ENCODE measurements at regions not wholly inside any gene's neighbourhood (a gene's known extent, or its start where the extent isn't known, plus 50 kb on each side); places are given as distances from the start of the nearest gene placed in this dataset.
"Not testable (repeated sequence)": the region's sequence is repeated elsewhere in the genome, so short reads cannot be mapped to it uniquely, and the experiment has no call there.

DNA sequence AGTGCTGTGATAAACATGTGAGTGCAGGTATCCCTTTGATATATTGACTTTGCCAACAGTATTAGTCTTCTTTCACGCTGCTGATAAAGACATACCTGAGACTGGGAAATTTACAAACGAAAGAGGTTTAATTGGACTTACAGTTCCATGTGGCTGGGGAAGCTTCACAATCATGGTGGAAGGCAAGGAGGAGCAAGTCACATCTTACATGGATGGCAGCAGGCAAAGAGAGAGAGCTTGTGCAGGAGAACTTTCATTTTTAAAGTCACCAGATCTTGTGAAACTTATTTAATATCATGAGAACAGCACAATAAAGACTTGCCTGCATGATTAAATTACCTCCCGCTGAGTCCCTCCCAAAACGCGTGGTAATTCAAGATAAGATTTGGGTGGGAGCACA is 277.9 kb upstream of the GCFC2 start:
- DNase-seq, result not testable (repeated sequence)

DNA sequence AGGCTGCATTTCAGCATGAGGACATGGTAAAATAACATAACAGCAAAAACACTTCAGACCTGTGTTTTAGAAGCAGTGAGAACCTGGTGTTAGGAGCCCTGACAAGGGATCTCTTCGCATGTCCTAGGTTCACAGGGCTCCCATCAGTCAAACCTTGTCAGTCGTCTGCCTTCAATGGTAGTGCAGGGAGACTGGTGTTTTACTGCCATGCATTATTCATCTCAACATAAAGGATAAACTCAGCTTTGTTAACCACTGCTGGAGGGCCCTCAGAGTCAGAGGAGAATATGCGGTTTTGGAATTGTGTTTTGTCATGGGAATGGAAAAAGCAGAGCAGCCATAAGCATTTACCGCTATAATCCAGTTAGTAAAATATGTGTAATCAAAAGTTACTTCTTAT is 275.9 kb upstream of the GCFC2 start:
- DNase-seq, result no peak

DNA sequence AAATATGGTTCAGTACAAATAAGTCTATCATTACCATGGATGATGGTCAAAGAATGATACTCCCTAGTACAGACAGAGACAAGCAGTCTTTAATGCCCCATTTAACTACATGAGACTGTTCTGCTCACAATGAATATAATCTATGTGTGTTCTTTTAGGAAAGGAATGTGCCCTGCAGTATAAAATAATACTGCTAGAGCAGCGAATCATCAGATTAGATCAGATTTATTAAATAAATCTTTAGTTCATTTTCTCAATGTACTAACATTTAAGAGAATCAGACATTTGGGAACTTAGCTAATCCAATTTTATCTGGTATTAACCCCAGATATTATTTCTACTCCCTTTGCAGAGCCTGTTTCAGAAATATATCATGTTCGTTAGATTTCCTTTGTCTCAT is 272.0 kb upstream of the GCFC2 start:
- DNase-seq, result no peak

DNA sequence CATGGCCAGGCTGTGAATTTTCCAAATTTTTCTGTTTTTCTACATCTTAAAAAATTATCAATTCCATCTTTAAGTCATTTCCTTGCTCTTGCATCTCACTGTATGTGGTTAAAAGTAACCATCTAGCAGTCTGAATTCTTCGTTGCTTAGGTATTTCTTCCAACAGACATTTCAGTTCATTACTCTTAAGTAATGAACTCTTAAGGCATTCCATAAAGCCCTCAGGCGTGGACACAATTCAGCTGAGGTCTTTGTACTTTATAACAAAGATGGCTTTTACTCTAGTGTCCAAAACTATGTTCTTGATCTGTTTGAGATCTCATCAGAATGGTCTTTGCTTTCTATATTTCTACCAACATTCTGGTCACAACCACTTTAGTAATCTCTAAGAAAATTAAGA is 253.9 kb upstream of the GCFC2 start:
- no peak for DNase-seq

DNA sequence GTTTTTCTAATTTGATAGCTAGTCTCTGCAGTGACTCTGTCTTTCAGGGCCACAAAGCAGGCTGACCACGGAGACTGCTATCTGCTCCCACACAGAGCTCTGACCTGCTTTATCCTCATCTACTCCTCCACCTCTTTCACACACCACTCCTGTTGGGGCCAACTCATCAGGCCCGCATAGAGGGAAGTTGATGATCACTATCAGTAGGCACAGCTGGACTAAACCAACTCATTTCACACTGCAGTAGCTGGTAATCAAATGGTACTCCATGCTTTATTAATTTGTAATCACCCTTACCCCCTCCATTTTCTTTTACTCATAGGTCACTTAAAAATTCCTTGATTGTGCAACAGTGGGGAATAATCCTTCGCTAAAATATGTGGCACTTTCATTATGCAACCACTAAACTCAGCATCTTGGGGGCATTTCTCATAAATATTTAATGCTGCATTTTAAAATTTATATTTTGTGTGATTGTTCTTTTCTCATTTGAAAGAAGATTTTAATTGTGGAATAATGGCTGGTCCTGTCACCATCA is 249.8 kb upstream of the GCFC2 start:
- no peak for DNase-seq

DNA sequence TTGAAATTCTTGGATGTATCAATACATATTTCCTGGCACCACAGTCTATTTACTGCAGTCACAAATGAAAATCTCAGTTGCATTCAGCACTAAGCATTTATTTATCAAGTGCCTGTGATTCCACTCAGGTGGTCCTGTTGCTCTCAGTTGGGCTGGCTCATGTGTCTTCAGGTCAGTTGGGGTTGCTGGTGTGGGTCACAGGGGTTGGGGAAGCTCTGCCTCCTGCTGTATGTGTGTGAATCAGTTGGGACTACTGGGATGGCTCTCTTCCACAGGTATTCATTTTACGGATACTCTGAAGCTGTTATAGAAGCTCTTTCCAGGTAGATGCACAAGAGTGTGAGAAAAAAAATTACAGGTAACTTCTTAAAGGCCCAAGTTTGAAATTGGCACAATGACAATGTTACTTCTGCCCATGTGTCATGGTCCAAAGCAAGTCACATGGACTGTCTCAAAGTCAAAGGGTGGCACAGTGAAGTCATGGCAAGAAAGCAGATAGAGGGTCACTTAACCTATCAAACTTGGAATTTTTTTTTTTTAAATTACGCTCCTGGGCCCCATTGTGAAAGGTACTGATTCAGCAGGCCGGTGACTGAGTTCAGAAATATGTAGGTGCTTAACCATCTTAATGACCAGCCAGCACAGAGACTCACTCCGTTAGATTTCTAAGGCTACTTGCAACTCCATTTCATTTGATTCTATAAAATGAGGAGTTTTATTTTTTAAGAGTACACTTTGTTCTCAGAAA is 249.2 kb upstream of the GCFC2 start:
- no peak for DNase-seq

DNA sequence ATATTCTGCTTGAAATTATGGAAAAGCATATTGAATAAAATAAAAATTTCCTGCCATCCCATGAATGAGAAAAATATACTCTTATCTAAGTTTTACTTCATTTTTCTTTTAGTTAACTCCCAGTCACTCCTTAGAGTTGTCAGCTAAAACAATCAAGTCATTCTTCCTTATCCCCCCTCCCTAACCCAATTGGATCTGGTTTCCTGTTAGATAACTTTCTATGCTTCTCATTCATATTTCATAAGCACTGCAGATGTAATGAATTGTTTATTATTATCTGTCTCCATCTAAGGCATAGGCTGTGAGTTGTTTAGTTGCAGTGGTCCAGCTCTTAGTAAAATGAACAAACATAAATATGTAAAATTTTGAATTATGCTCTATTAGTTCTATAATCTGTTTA is 244.0 kb upstream of the GCFC2 start:
- DNase-seq, result no peak

DNA sequence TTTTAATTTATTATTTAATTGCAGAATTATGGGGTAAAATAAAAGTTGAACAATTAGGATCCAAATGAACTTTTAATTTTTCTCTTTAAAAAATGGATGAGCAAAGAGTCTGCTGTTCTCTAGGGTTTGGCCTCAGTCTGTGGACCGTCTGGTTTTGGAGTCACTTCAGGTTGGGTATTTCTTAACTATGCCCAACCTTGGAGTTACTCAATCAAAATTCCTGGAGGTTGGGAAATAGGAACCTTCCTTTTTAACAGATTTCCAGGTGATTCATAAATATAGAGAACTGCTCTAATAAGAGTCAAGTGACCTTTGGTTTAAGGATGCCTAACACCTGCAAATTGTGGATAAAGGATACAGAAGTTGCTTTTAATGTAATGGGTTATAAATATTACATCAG is 241.5 kb upstream of the GCFC2 start:
- no peak for DNase-seq

DNA sequence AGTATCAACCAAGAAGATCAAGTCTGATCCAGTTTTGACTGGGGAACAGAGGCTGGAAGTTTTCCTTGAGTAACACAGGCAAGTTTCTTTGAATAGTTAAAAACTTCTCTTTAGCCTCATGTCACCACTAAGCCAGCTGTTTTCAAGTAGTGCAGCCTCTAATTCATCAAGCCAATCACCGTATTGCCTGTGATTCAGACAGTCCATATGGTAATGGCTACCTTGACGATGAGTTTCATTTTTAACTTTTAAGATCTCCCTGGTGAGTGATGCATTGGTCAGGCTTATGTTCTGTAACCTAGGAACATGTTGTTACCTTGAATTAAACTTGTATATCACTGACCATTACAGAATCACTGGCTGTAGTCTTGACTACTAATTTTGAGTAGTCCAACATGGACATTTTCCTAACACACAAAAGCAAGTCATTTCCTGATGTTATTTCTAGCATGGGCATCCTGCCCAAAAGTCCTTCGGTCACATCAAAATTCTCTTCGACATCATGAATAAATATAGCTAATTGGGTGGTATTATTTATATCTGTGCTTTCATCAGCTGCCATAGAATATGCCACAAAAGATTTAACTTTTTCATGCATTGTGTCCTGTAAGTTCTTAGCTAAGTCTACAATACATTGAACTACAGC is 238.8 kb upstream of the GCFC2 start:
- DNase-seq, result no peak

DNA sequence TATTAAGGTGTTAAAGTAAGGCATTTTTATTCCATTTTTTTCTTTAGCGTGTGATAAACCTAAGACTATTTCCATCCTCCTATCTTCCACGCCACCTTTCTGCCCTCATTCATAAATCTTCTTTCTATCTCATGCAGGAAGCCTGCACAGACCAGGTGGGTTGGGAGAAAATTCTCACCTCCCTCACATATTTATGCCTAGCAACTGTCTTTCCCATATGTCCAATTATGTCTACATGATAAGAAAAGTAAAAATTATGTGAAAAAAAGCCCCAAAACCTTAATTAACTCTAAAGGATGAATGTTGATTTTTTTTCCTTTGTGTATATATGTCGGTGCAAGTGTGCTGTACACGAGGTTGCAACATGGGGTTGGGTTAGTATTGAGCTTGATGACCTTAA is 225.6 kb upstream of the GCFC2 start:
- no peak for DNase-seq

DNA sequence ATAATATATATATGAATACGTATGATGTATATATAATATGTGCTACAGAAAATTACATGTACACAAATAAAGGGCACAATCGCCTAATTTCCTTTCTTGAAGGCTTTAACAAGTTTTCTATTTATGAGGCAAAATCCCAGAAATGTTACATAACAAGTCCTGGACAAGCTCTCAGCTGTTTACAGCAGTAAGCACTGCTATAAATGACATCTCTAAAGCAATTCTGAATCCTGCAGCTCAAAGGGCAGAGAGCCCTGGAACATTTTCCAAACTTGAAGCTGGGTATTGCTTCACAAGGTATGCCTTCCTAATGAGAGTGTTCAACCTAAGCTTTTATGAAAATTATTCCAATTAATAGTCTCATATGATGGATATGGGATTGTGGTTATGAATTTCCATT is 222.3 kb upstream of the GCFC2 start:
- DNase-seq, result no peak

DNA sequence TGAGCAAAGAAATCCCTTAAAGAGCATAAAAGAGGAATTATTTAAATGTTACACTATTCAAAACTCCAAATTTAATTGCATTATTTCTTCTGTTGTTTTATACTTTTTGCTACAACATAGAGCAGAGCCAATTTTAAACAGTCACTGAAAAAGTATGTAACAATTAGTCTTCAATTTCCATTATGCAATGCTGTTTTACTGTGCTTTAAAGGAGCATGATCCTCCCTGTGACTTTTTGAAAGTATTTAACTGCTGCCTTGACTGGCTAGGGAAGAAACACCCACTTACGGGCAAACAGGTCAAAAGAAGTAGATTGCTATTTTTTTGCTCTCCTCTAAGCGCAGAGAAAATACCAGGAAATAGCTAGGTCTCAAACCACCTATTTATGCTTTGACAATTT is 217.4 kb upstream of the GCFC2 start:
- DNase-seq, result no peak

DNA sequence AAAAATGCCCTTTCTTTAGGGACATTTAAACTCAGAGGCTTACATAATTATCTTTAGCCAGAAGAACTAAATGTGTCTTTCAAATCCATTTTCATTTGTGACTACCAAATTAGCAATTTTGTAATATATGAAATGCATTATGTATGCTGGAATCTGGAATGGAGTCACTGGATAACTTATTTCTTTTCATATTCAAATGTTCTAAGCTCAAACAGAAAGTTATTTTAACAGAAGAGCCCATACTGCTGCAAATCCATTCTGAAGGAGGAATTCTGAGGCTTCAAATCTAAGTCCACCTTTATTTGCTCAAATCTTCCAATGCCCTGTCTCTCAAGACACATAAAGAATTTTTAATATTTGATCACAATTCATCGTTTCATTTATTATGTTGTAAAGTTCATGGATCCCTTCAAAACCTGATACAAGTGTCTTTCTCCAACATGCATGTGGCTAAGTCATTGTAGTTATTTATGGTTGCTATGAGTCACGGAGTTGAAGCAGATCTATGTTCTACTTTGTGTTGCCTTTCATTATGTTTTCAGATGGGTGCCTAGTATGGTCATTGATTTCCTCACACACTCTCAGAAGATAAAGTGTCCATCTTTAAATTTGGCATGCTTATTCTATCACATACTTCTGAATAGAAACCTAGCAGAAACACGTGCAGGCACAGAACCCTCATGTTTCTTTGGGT is 214.8 kb upstream of the GCFC2 start:
- no peak for DNase-seq

DNA sequence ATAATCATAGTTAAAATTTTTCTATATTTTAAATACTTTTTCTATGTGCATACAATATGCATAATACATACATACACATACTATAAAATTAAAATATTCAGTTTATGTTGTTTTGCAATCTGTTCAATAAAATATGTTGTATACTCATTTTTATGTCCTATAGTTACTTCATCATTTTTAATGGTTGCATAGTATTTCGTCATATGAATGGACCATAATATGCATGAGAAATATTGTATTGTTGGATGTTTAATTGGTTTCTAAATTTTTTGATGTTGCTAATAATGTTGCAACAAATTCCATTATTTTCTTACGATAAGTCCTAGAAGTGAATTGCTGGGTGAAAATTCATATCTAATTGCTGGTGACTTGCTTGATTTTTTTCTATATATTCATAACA is 211.5 kb upstream of the GCFC2 start:
- no peak for DNase-seq

DNA sequence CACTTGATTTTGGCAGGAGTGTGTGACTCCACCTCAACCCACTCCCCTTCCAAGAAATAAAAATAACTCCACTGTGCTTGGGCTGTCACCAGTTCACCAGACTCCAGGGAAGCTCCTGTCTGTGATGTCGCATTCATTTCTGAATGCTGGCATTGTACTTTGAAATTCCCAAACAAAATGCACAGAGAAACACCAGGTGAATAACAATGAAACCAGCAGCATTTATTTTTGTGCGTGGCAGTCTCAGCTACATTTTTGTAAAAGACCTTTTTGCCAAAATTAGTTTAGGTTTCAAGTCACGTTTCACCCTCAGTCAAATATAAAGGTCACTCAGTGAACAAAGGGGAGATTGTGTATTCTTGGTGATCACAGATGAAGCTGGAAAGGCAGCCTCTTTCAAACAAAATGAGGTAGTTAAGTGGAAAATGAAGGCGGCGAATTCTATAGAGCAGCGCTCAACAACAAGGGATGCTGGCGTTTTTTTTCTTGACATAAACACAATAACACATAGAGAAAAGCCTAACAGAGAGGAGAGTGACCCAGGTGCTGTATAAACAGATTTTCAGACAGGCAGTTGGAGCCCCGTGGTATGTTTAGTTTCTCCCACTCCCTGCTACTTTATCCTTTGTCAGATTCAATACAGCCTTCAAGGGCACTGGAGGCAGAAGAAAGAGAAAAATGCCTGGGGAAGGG is 210.3 kb upstream of the GCFC2 start:
- no peak for DNase-seq

DNA sequence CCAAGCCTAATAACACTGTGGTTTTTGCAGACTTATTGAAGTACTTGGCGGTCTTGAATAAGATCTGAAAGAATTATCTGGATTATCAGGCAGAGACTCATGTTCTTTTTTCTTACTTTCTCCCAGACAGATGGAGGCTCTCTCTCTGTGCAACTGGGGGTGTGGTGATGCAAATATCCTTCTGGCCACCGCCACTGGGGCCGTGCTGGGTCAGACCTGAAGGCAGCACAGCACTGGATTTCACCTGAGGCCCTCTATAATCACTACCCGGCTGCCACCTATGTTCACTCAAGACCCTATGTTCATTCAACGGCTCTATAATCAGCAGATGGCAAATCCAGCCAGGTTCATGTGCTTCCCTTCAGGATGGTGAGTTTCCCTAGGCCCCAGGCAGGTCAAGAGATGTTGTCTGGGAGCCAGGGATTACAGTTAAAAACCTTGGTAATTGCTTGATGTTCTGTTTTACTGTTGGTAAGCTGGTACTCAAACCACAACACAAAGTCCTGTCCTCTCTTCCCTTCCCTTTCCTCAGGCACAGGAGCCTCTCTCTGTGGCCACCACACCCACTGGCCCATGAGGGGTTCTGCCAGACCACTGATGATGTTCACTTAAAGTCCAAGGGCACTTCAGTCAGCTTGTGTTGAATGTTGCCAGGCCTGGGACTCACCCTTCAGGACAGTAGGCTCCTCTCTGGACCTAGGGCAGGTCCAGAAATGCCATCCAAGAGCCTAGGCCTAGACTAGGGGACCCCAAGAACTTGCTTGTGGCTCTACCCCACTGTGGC is 205.3 kb upstream of the GCFC2 start:
- DNase-seq, result no peak

DNA sequence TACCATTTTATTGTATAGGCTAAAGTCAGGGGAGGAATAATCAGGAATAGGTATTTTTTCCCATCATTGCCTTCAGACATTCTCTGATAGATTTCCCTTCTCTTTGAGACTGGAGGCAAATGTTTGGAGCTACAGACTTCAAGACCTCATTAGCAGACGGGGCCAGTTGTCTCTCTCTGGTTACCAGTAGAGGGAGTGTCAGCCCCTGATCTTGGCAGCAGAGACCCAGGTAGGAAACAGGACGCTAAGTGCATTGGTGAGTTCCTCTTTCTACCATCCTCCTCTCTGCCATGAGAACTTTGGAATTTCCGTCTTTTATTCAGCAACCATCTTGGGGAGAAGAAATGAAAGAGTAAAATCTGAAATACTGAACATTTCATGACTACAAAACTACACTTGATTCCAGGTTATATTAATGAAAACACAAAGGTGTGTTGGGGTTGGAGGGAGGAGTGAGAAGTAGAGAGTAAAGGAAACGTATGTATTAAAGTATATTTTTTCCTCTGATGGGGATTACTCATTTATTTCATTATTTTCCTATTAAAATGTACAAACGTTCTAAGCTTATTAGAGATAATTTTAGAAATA is 186.2 kb upstream of the GCFC2 start:
- DNase-seq, result no peak

DNA sequence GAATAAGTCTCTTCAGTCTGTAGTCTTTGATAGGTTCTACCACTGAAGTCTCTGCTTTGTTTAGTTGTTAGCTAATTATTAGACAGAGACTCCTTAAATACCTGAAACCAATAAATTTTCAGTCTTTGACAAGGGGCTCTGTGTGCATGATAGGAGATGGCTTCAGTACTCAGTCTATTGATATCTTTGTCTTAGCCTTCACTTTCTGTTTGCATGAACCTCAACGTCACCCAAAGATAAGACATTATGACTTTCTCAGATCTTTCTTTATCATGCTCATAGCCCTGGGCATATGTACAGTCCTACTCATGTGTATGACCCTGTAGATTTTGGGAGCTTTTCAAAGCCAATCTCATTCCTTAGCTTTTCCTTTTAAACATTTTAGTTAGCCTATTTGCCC is 183.5 kb upstream of the GCFC2 start:
- DNase-seq, result no peak

DNA sequence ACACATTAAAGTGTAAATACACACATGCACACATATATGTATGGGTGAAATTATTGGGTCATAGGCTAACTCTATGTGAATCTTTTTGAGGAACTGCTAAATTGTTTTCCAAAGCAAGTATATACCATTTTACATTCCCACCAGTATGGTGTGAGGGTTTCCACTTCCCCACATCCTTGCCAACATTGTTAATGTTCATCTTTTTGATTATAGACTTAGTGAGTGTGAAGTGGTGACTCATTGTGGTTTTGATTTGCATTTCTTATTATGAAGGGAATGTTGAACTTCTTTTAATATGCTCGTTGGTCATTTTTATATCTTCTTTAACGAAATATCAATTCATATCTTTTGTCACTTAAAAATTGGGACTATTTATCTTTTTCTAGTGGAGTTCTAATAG is 181.8 kb upstream of the GCFC2 start:
- DNase-seq, result no peak

DNA sequence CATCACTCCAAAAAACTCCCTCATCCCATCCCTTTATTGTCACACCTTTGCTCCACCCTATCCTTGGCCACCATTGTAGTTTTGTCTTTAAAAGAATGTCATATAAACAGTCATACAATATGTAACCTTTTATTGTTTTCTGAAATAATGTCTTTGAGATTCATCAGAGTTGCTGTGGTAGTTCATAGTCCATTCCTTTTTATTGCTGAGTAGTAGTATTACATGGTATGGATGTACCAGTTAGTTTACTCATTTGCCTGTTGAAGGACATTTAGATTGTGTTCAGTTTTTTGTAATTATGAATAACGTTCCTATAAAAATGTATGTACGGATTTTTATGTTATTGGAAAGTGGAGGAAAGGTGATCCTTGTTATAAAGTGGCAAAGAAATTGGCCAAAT is 171.8 kb upstream of the GCFC2 start:
- no peak for DNase-seq

DNA sequence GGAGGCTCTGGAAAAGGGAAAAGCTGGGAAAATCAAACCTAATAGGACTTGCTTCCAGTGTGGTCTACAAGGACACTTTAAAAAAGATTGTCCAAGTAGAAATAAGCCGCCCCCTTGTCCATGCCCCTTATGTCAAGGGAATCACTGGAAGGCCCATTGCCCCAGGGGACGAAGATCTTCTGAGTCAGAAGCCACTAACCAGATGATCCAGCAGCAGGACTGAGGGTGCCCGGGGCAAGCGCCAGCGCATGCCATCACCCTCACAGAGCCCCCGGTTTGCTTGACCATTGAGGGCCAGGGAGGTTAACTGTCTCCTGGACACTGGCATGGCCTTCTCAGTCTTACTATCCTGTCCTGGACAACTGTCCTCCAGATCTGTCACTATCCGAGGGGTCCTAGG is 164.9 kb upstream of the GCFC2 start:
- not testable (repeated sequence) for DNase-seq

Data from fibroblast of skin of right quadriceps (primary cell).